ENCODE measurements at regions not wholly inside any gene's neighbourhood (a gene's known extent, or its start where the extent isn't known, plus 50 kb on each side); places are given as distances from the start of the nearest gene placed in this dataset.
"Not testable (repeated sequence)": the region's sequence is repeated elsewhere in the genome, so short reads cannot be mapped to it uniquely, and the experiment has no call there.

GRCh38 chr2:226466124-226466523, 333.5 kb downstream of the IRS1 start:
- H3K36me3 Mint-ChIP-seq, result no peaks in the 10 kb centered on the region
- H3K4me1 Mint-ChIP-seq, result no peaks in the 10 kb centered on the region
- no peak overlapping the region for H3K27ac Mint-ChIP-seq
- no peak overlapping the region for H3K4me3 Mint-ChIP-seq
- Histone ChIP-seq H3K4me1 (ENCODE audit: insufficient read depth, low read length) (no peaks in the 10 kb centered on the region), H3K4me3 (ENCODE audit: low read length) (no peak overlapping the region), H3K27ac (ENCODE audit: low read depth, low read length) (no peak overlapping the region), H3K36me3 (ENCODE audit: insufficient read depth, low read length) (no peaks in the 10 kb centered on the region), H3K27me3 (ENCODE audit: insufficient read depth, low read length, poor library complexity, severe bottlenecking) (no peaks in the 10 kb centered on the region), H3K9me3 (ENCODE audit: low read length) (no peaks in the 10 kb centered on the region)
- no peak for DNase-seq
- H3K27me3 Mint-ChIP-seq, result peaks cover 0 to 3% of the 10 kb centered on the region in 2 donors
- ChIA-PET POLR2A (no interaction called here), CTCF (no interaction called here)
- peaks cover 0 to 10% (median 7%) of the 10 kb centered on the region in 5 donors for H3K9me3 Mint-ChIP-seq

DNA sequence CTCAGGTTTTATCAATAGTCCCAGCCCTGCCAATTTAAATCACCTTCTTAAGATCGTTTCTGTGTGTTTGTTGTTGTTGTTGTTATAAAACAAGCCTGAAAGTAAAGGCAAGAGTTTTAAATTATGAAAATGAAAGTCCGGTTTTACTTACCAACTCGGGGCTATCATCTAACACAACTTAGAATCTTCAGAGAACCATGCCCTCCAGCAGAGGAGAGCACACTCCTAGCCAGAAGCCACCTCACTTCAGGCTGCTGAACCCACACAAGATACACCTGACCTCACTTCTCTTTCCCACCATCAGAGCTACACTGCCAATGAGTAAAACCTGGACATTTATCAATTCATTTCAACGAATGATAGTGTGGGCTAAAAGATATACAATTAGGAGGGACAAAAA, 335.2 kb downstream of the IRS1 start:
- ChIA-PET POLR2A (no interaction called here), CTCF (no interaction called here)
- Mint-ChIP-seq H3K4me3 (no peak overlapping the region), H3K27me3 (peaks cover 0 to 3% of the 10 kb centered on the region in 2 donors), H3K27ac (no peak overlapping the region), H3K4me1 (no peaks in the 10 kb centered on the region), H3K36me3 (no peaks in the 10 kb centered on the region), H3K9me3 (peaks cover 0 to 10% (median 7%) of the 10 kb centered on the region in 5 donors)
- Histone ChIP-seq H3K9me3 (ENCODE audit: low read length) (no peaks in the 10 kb centered on the region), H3K36me3 (ENCODE audit: insufficient read depth, low read length) (no peaks in the 10 kb centered on the region), H3K4me1 (ENCODE audit: insufficient read depth, low read length) (no peaks in the 10 kb centered on the region), H3K27ac (ENCODE audit: low read depth, low read length) (no peak overlapping the region), H3K27me3 (ENCODE audit: insufficient read depth, low read length, poor library complexity, severe bottlenecking) (no peaks in the 10 kb centered on the region), H3K4me3 (ENCODE audit: low read length) (no peak overlapping the region)
- DNase-seq, result no peak

- H3K27ac Mint-ChIP-seq, result no peak overlapping the region
- H3K36me3 Mint-ChIP-seq, result no peaks in the 10 kb centered on the region
- H3K27me3 Mint-ChIP-seq, result peaks cover 0 to under 1% of the 10 kb centered on the region in 2 donors
- no peaks in the 10 kb centered on the region for H3K4me1 ChIP-seq (ENCODE audit: insufficient read depth, low read length)
- no peaks in the 10 kb centered on the region for H3K4me1 Mint-ChIP-seq
- no peak for DNase-seq
- H3K4me3 Mint-ChIP-seq, result no peak overlapping the region
- no peaks in the 10 kb centered on the region for H3K9me3 ChIP-seq (ENCODE audit: low read length)
- H3K27me3 ChIP-seq (ENCODE audit: insufficient read depth, low read length, poor library complexity, severe bottlenecking), result no peaks in the 10 kb centered on the region
- POLR2A ChIA-PET, result no interaction called here
- CTCF ChIA-PET, result no interaction called here
- H3K9me3 Mint-ChIP-seq, result peaks cover 0 to 10% (median 8%) of the 10 kb centered on the region in 5 donors
- H3K36me3 ChIP-seq (ENCODE audit: insufficient read depth, low read length), result no peaks in the 10 kb centered on the region
- H3K27ac ChIP-seq (ENCODE audit: low read depth, low read length), result no peak overlapping the region
- H3K4me3 ChIP-seq (ENCODE audit: low read length), result no peak overlapping the region
Measured at GRCh38 chr2:226463154-226463553, 336.5 kb downstream of the IRS1 start.

DNA sequence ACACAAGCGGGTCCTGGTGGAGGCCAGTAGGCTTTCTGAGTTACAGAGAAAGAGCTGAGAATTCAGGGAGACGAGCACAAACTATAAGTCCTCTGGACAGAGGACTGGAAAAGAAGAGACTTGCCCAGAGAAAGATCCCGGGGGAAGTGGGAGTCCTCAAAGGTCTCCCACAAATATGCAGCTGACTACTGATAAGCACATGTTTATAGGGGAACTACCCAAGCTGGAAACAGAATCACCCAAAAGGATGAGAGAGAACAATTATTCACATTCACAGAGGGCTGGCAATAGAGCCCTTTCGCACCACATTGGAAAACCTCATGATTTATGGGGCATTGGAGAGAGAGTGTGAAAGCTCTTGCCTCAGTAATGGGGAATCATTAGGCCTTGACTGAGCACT, 337.6 kb downstream of the IRS1 start:
- Histone ChIP-seq H3K4me3 (ENCODE audit: low read length) (no peak overlapping the region), H3K27me3 (ENCODE audit: insufficient read depth, low read length, poor library complexity, severe bottlenecking) (no peaks in the 10 kb centered on the region), H3K27ac (ENCODE audit: low read depth, low read length) (no peak overlapping the region), H3K4me1 (ENCODE audit: insufficient read depth, low read length) (no peaks in the 10 kb centered on the region), H3K36me3 (ENCODE audit: insufficient read depth, low read length) (no peaks in the 10 kb centered on the region), H3K9me3 (ENCODE audit: low read length) (no peaks in the 10 kb centered on the region)
- CTCF ChIA-PET, result no interaction called here
- H3K36me3 Mint-ChIP-seq, result no peaks in the 10 kb centered on the region
- no peak overlapping the region for H3K27ac Mint-ChIP-seq
- H3K4me1 Mint-ChIP-seq, result no peaks in the 10 kb centered on the region
- peaks cover 0 to 12% (median 8%) of the 10 kb centered on the region in 5 donors for H3K9me3 Mint-ChIP-seq
- H3K27me3 Mint-ChIP-seq, result peaks cover 3 to 8% of the 10 kb centered on the region in 2 donors
- H3K4me3 Mint-ChIP-seq, result no peak overlapping the region
- DNase-seq, result no peak
- POLR2A ChIA-PET, result no interaction called here

DNA sequence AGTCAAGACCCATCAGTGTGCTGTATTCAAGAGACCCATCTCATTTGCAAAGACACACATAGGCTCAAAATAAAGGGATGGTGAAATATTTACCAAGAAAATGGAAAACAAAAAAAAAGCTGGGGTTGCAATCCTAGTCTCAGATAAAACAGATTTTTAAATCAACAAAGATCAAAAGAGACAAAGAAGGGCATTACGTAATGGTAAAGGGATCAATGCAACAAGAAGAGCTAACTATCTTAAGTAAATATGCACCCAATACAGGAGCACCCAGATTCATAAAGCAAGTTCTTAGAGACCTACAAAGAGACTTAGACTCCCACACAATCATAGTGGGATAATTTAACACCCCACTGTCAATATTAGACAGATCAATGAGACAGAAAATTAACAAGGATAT, 343.5 kb downstream of the IRS1 start:
- H3K4me3 ChIP-seq (ENCODE audit: low read length); H3K27ac Mint-ChIP-seq; CTCF ChIA-PET; DNase-seq; H3K27ac ChIP-seq (ENCODE audit: low read depth, low read length); H3K36me3 Mint-ChIP-seq; H3K4me1 Mint-ChIP-seq; H3K4me3 Mint-ChIP-seq; POLR2A ChIA-PET; H3K27me3 ChIP-seq (ENCODE audit: insufficient read depth, low read length, poor library complexity, severe bottlenecking); H3K36me3 ChIP-seq (ENCODE audit: insufficient read depth, low read length); H3K4me1 ChIP-seq (ENCODE audit: insufficient read depth, low read length); H3K9me3 ChIP-seq (ENCODE audit: low read length): not testable (repeated sequence)
- H3K27me3 Mint-ChIP-seq, result peaks cover 12 to 32% of the 10 kb centered on the region in 2 donors
- peaks cover 7 to 12% (median 10%) of the 10 kb centered on the region in 5 donors for H3K9me3 Mint-ChIP-seq

- DNase-seq, result no peak
- Histone ChIP-seq H3K4me3 (ENCODE audit: low read length) (no peak overlapping the region), H3K9me3 (ENCODE audit: low read length) (no peaks in the 10 kb centered on the region), H3K4me1 (ENCODE audit: insufficient read depth, low read length) (no peaks in the 10 kb centered on the region), H3K27ac (ENCODE audit: low read depth, low read length) (no peak overlapping the region), H3K27me3 (ENCODE audit: insufficient read depth, low read length, poor library complexity, severe bottlenecking) (no peaks in the 10 kb centered on the region), H3K36me3 (ENCODE audit: insufficient read depth, low read length) (no peaks in the 10 kb centered on the region)
- H3K27me3 Mint-ChIP-seq, result peaks cover 16 to 39% of the 10 kb centered on the region in 2 donors
- peaks cover 4 to 10% (median 10%) of the 10 kb centered on the region in 5 donors for H3K9me3 Mint-ChIP-seq
- POLR2A ChIA-PET, result no interaction called here
- no peaks in the 10 kb centered on the region for H3K36me3 Mint-ChIP-seq
- CTCF ChIA-PET, result no interaction called here
- no peak overlapping the region for H3K27ac Mint-ChIP-seq
- no peak overlapping the region for H3K4me3 Mint-ChIP-seq
- H3K4me1 Mint-ChIP-seq, result peaks cover 0 to 3% (median 0%) of the 10 kb centered on the region in 3 donors
Measured at GRCh38 chr2:226452768-226453167, 346.9 kb downstream of the IRS1 start.

GRCh38 chr2:226451486-226451885, 348.1 kb downstream of the IRS1 start:
- ChIA-PET POLR2A (no interaction called here), CTCF (no interaction called here)
- no peak for DNase-seq
- Histone ChIP-seq H3K4me1 (ENCODE audit: insufficient read depth, low read length) (no peaks in the 10 kb centered on the region), H3K36me3 (ENCODE audit: insufficient read depth, low read length) (no peaks in the 10 kb centered on the region), H3K4me3 (ENCODE audit: low read length) (no peak overlapping the region), H3K27ac (ENCODE audit: low read depth, low read length) (no peak overlapping the region), H3K9me3 (ENCODE audit: low read length) (no peaks in the 10 kb centered on the region), H3K27me3 (ENCODE audit: insufficient read depth, low read length, poor library complexity, severe bottlenecking) (no peaks in the 10 kb centered on the region)
- Mint-ChIP-seq H3K9me3 (peaks cover 4 to 10% (median 10%) of the 10 kb centered on the region in 5 donors), H3K27me3 (peaks cover 8 to 31% of the 10 kb centered on the region in 2 donors), H3K36me3 (no peaks in the 10 kb centered on the region), H3K27ac (no peak overlapping the region), H3K4me3 (no peak overlapping the region), H3K4me1 (peaks cover 0 to 3% (median 0%) of the 10 kb centered on the region in 3 donors)

DNA sequence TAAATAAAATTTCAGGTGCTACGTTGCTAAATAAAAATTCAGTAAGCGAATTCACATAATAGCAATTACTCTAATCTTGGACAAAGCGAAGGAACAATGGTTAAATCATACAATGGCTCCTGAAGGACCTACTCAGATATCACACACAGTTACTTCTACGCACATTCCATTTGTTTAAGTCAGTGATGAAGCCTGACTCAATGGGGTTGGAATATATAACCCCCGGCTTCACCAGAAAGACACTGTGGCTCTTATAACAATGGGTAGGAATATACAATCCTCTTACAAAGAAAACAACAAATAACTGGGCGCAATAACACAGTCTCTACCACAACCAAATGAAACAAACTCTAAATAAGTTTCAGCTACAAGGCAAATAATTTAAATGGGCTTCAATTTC, 349.5 kb downstream of the IRS1 start:
- no peak for DNase-seq
- CTCF ChIA-PET, result no interaction called here
- Histone ChIP-seq H3K4me1 (ENCODE audit: insufficient read depth, low read length) (no peaks in the 10 kb centered on the region), H3K27me3 (ENCODE audit: insufficient read depth, low read length, poor library complexity, severe bottlenecking) (no peaks in the 10 kb centered on the region), H3K27ac (ENCODE audit: low read depth, low read length) (no peak overlapping the region), H3K9me3 (ENCODE audit: low read length) (no peaks in the 10 kb centered on the region), H3K4me3 (ENCODE audit: low read length) (no peak overlapping the region), H3K36me3 (ENCODE audit: insufficient read depth, low read length) (no peaks in the 10 kb centered on the region)
- Mint-ChIP-seq H3K4me3 (no peak overlapping the region), H3K36me3 (no peaks in the 10 kb centered on the region), H3K9me3 (peaks cover 4 to 10% (median 6%) of the 10 kb centered on the region in 5 donors), H3K4me1 (peaks cover 0 to 3% (median 0%) of the 10 kb centered on the region in 3 donors), H3K27me3 (peaks cover 6 to 19% of the 10 kb centered on the region in 2 donors), H3K27ac (no peak overlapping the region)
- POLR2A ChIA-PET, result no interaction called here

All from CD8-positive, alpha-beta memory T cell (primary cell).